ENCODE measurements at regions not wholly inside any gene's neighbourhood (a gene's known extent, or its start where the extent isn't known, plus 50 kb on each side); places are given as distances from the start of the nearest gene placed in this dataset.
"Not testable (repeated sequence)": the region's sequence is repeated elsewhere in the genome, so short reads cannot be mapped to it uniquely, and the experiment has no call there.

DNA sequence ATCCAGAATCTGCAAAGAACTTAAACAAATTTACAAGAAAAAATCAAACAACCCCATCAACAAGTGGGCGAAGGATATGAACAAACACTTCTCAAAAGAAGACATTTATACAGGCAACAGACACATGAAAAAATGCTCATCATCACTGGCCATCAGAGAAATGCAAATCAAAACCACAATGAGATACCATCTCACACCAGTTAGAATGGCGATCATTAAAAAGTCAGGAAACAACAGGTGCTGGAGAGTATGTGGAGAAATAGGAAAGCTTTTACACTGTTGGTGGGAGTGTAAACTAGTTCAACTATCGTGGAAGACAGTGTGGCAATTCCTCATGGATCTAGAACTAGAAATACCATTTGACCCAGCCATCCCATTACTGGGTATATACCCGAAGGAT lies 121.4 kb upstream of the RGS6 start:
- not testable (repeated sequence) for DNase-seq

GRCh38 chr14:71812693-71813092 lies 119.5 kb upstream of the RGS6 start:
- H3K27ac Mint-ChIP-seq = no peak overlapping the region
- no peak overlapping the region for H3K4me3 Mint-ChIP-seq
- DNase-seq = no peak
- no peaks in the 10 kb centered on the region for H3K36me3 Mint-ChIP-seq (ENCODE audit: low read depth)
- no peaks in the 10 kb centered on the region for H3K4me1 Mint-ChIP-seq (ENCODE audit: low read depth)
- peaks cover 2% of the 10 kb centered on the region for H3K9me3 Mint-ChIP-seq
- peaks cover 41% of the 10 kb centered on the region for H3K27me3 Mint-ChIP-seq

More for the DNA sequence above, 121.4 kb upstream of the RGS6 start:
- not testable (repeated sequence) for H3K4me3 Mint-ChIP-seq; H3K27ac Mint-ChIP-seq; H3K4me1 Mint-ChIP-seq (ENCODE audit: low read depth); H3K9me3 Mint-ChIP-seq; H3K36me3 Mint-ChIP-seq (ENCODE audit: low read depth)
- H3K27me3 Mint-ChIP-seq = peaks cover 43% of the 10 kb centered on the region

GRCh38 chr14:71815110-71815509 lies 117.1 kb upstream of the RGS6 start:
- Mint-ChIP-seq H3K4me3 (no peak overlapping the region), H3K27ac (no peak overlapping the region), H3K36me3 (ENCODE audit: low read depth) (no peaks in the 10 kb centered on the region), H3K27me3 (peaks cover 28% of the 10 kb centered on the region), H3K9me3 (peaks cover under 1% of the 10 kb centered on the region), H3K4me1 (ENCODE audit: low read depth) (no peaks in the 10 kb centered on the region)
- DNase-seq = no peak

GRCh38 chr14:71824816-71825215 lies 107.4 kb upstream of the RGS6 start:
- H3K9me3 Mint-ChIP-seq = no peaks in the 10 kb centered on the region
- H3K4me1 Mint-ChIP-seq (ENCODE audit: low read depth) = no peaks in the 10 kb centered on the region
- H3K27ac Mint-ChIP-seq = no peak overlapping the region
- no peak for DNase-seq
- peaks cover 27% of the 10 kb centered on the region for H3K27me3 Mint-ChIP-seq
- no peak overlapping the region for H3K4me3 Mint-ChIP-seq
- H3K36me3 Mint-ChIP-seq (ENCODE audit: low read depth) = no peaks in the 10 kb centered on the region

GRCh38 chr14:71833476-71833875 lies 98.8 kb upstream of the RGS6 start:
- no peak overlapping the region for H3K4me3 Mint-ChIP-seq
- H3K27ac Mint-ChIP-seq = no peak overlapping the region
- H3K36me3 Mint-ChIP-seq (ENCODE audit: low read depth) = no peaks in the 10 kb centered on the region
- H3K9me3 Mint-ChIP-seq = peaks cover 6% of the 10 kb centered on the region
- H3K27me3 Mint-ChIP-seq = peaks cover 6% of the 10 kb centered on the region
- H3K4me1 Mint-ChIP-seq (ENCODE audit: low read depth) = no peaks in the 10 kb centered on the region
- DNase-seq = no peak

- no peaks in the 10 kb centered on the region for H3K4me1 Mint-ChIP-seq (ENCODE audit: low read depth)
- H3K4me3 Mint-ChIP-seq = no peak overlapping the region
- H3K36me3 Mint-ChIP-seq (ENCODE audit: low read depth) = no peaks in the 10 kb centered on the region
- H3K27me3 Mint-ChIP-seq = peaks cover 8% of the 10 kb centered on the region
- peaks cover 6% of the 10 kb centered on the region for H3K9me3 Mint-ChIP-seq
- no peak for DNase-seq
- H3K27ac Mint-ChIP-seq = no peak overlapping the region
These were observed 97.7 kb upstream of the RGS6 start for GRCh38 chr14:71834284-71835204.

GRCh38 chr14:71852181-71852580 lies 80.0 kb upstream of the RGS6 start:
- H3K4me3 Mint-ChIP-seq = no peak overlapping the region
- no peak overlapping the region for H3K27ac Mint-ChIP-seq
- H3K27me3 Mint-ChIP-seq = peaks cover 64% of the 10 kb centered on the region
- DNase-seq = no peak
- H3K36me3 Mint-ChIP-seq (ENCODE audit: low read depth) = no peaks in the 10 kb centered on the region
- peaks cover 13% of the 10 kb centered on the region for H3K9me3 Mint-ChIP-seq
- H3K4me1 Mint-ChIP-seq (ENCODE audit: low read depth) = peaks cover 6% of the 10 kb centered on the region

DNA sequence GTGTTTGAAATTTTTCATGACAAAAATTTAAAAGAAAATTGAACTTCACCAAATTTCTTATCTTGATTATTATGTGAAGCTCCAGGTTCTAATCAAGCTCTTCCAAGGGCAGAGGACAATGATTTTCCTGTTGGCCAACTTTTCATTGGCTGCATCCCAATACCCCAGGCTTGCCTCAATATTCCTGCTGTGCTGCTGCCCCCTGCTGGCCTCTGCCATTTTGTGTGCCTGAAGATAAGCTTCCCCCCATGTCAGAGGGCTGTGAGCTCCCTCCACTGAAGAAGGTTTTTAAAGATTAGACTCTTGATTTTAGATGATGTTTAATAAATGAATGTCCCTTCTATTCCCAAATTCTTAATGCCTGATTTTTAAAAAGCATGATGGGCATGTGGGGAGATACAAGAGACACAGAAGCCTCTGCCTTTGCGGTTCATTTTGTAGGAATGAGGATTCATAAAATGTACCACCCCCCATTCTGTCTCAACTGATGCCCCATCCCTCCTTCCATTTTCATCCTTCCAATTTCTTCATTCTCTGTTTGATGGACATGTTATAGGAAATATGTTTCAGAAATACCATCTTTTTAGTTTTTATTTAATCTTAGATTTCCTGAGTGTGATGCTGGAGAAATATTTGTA lies 76.7 kb upstream of the RGS6 start:
- peak; percentile 65 for DNase-seq
- peaks cover 76% of the 10 kb centered on the region for H3K27me3 Mint-ChIP-seq
- H3K4me3 Mint-ChIP-seq = no peak overlapping the region
- peaks cover 6% of the 10 kb centered on the region for H3K4me1 Mint-ChIP-seq (ENCODE audit: low read depth)
- H3K27ac Mint-ChIP-seq = no peak overlapping the region
- H3K36me3 Mint-ChIP-seq (ENCODE audit: low read depth) = no peaks in the 10 kb centered on the region
- peaks cover 14% of the 10 kb centered on the region for H3K9me3 Mint-ChIP-seq

- Mint-ChIP-seq H3K4me1 (ENCODE audit: low read depth) (peaks cover 6% of the 10 kb centered on the region), H3K4me3 (no peak overlapping the region), H3K27me3 (peaks cover 76% of the 10 kb centered on the region), H3K9me3 (peaks cover 14% of the 10 kb centered on the region), H3K36me3 (ENCODE audit: low read depth) (no peaks in the 10 kb centered on the region), H3K27ac (no peak overlapping the region)
- no peak for DNase-seq
These were observed 75.9 kb upstream of the RGS6 start for GRCh38 chr14:71856199-71856919.

DNA sequence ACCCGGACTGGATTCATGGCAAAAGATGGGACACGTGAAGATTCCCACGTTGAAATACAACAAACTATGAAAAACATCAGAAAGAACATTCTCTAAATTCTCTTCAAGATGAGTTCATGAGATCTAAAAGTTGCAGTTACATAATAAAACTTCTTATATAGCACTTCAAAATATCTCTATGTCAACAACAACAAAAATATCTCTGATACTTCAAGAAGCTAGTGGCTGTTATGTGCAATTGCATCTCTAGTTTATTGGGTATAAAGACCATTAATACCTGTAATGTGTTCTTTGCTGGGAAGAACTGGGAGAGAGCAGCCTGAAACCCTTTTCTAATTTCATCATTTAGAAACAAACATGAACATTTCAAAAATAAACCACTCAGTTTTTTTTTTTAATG lies 69.2 kb upstream of the RGS6 start:
- Mint-ChIP-seq H3K9me3 (peaks cover 3% of the 10 kb centered on the region), H3K36me3 (ENCODE audit: low read depth) (no peaks in the 10 kb centered on the region), H3K4me3 (no peak overlapping the region), H3K4me1 (ENCODE audit: low read depth) (no peaks in the 10 kb centered on the region), H3K27ac (no peak overlapping the region), H3K27me3 (peaks cover 42% of the 10 kb centered on the region)
- DNase-seq = no peak

DNA sequence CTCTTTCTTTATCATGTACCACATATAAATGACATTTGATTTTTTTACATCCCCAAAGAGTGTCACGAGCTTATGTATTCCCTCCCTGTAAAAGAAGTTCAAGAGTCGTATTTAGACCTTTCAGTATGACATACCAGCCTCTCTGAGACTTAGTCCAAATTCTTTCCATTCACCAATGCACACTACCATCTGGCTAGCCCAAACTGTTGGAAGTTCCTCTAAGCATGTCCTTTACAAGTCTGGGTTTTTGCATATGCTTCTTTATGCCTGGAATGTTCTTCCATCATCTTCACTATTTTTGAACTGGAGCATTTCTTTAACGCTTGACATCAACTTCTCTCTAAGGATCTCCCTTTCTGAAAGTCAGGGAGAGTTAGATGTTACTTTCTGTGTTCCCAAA lies 68.5 kb upstream of the RGS6 start:
- H3K4me3 Mint-ChIP-seq = no peak overlapping the region
- no peak for DNase-seq
- H3K27me3 Mint-ChIP-seq = peaks cover 38% of the 10 kb centered on the region
- no peaks in the 10 kb centered on the region for H3K4me1 Mint-ChIP-seq (ENCODE audit: low read depth)
- H3K9me3 Mint-ChIP-seq = no peaks in the 10 kb centered on the region
- no peak overlapping the region for H3K27ac Mint-ChIP-seq
- H3K36me3 Mint-ChIP-seq (ENCODE audit: low read depth) = no peaks in the 10 kb centered on the region

Data from activated T-cell treated with anti-CD3 and anti-CD28 coated beads, Interleukin-2, amount 50 U/mL, for 24 hours (primary cell).